ENCODE measurements at regions not wholly inside any gene's neighbourhood (a gene's known extent, or its start where the extent isn't known, plus 50 kb on each side); places are given as distances from the start of the nearest gene placed in this dataset.
A peak's percentile ranks its signal among the peaks of the same experiment; 100 is the strongest.

DNA sequence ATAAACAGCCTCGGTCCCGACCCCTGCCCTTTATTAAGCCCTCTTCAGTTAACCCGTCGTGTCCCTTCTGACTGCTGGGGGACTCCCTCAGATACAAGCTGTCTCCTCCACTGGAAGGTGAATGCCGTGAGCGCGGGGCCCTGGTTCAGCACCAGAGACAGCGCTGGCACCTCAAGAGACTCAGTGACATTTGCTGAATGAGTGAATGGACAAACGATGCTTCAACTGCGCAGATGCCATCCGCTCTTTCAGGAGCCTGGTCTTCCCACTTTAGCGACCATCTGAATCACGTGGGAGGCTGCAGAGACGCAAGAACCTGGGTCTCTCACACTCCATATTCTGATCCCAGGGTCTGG lies 92.6 kb upstream of the SFSWAP start:
- H3K27me3 ChIP-seq (replicated peaks): no peaks in the 10 kb centered on the region

DNA sequence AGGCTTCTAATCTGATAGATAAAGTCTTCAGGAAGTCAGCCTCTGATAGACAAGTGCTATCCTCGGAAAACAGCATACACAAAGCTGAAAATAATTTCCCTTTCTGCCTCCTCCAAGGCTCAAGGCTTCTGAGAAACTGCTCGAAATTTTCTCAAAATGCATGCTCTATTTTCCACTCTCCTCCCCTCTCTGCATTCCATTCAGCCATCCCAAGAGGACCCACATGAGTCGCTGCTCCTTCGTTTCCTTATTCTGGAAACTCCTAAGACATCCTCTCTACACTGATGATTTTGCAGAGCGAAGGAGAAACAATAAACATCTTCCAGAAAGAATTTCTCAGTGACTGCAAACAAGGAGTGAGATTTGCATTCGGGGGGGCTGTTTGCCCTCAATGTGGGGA lies 92.2 kb upstream of the SFSWAP start:
- in situ Hi-C loops (cut with HindIII; ENCODE audit: low pct_ligation_motif_present, low sequenced_read_pairs): no loop called here
- TF ChIP-seq, protein P1, sequence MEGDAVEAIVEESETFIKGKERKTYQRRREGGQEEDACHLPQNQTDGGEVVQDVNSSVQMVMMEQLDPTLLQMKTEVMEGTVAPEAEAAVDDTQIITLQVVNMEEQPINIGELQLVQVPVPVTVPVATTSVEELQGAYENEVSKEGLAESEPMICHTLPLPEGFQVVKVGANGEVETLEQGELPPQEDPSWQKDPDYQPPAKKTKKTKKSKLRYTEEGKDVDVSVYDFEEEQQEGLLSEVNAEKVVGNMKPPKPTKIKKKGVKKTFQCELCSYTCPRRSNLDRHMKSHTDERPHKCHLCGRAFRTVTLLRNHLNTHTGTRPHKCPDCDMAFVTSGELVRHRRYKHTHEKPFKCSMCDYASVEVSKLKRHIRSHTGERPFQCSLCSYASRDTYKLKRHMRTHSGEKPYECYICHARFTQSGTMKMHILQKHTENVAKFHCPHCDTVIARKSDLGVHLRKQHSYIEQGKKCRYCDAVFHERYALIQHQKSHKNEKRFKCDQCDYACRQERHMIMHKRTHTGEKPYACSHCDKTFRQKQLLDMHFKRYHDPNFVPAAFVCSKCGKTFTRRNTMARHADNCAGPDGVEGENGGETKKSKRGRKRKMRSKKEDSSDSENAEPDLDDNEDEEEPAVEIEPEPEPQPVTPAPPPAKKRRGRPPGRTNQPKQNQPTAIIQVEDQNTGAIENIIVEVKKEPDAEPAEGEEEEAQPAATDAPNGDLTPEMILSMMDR (IDR thresholded peaks at IDR 0.05; ENCODE audit: low read depth, low read length, missing control alignments): no peak

More for the DNA sequence above, 92.6 kb upstream of the SFSWAP start:
- Histone ChIP-seq H3K4me3 (ENCODE audit: low read depth, low read length) (no peak overlapping the region), H3K27ac (no peak overlapping the region), H3K36me3 (replicated peaks) (no peaks in the 10 kb centered on the region)
- TF ChIP-seq, protein P1 (IDR thresholded peaks at IDR 0.05; ENCODE audit: low read depth, low read length, missing control alignments): no peak
- DNase-seq: peak; percentile 14
- in situ Hi-C loops (cut with HindIII; ENCODE audit: low pct_ligation_motif_present, low sequenced_read_pairs): no loop called here

DNA sequence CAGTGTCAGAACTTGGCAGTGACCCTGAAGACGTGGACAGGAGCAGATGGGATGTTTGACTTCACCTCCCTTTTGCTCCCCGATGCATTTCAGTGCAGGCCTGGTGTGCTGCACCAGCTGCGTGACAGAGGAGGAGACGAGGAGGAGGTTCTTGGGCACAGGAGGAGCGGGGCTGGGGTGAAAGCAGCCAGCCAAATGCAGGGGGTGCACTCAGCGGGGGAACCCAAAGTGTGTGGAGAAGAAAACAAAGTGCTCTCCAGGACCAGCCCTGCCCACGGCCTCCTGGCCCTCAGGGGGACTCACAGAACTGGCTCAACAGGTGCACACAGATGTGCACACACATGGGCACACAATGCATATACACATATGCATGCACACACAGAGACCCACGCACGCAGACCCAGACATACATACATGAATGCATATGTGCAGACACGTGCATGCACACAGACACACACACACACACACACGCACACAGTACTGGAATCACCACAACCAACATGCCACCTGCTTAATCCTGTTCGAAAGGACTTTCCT lies 91.7 kb upstream of the SFSWAP start:
- in situ Hi-C loops (cut with HindIII; ENCODE audit: low pct_ligation_motif_present, low sequenced_read_pairs): no loop called here
- Histone ChIP-seq H3K36me3 (replicated peaks) (no peaks in the 10 kb centered on the region), H3K4me3 (ENCODE audit: low read depth, low read length) (no peak overlapping the region), H3K27ac (no peak overlapping the region), H3K27me3 (replicated peaks) (no peaks in the 10 kb centered on the region)
- TF ChIP-seq, protein P1 (IDR thresholded peaks at IDR 0.05; ENCODE audit: low read depth, low read length, missing control alignments): no peak
- no peak for DNase-seq

More for the DNA sequence above, 92.2 kb upstream of the SFSWAP start:
- no peaks in the 10 kb centered on the region for H3K27me3 ChIP-seq (replicated peaks)
- no peak for DNase-seq
- no peaks in the 10 kb centered on the region for H3K36me3 ChIP-seq (replicated peaks)
- H3K27ac ChIP-seq: no peak overlapping the region
- H3K4me3 ChIP-seq (ENCODE audit: low read depth, low read length): no peak overlapping the region

DNA sequence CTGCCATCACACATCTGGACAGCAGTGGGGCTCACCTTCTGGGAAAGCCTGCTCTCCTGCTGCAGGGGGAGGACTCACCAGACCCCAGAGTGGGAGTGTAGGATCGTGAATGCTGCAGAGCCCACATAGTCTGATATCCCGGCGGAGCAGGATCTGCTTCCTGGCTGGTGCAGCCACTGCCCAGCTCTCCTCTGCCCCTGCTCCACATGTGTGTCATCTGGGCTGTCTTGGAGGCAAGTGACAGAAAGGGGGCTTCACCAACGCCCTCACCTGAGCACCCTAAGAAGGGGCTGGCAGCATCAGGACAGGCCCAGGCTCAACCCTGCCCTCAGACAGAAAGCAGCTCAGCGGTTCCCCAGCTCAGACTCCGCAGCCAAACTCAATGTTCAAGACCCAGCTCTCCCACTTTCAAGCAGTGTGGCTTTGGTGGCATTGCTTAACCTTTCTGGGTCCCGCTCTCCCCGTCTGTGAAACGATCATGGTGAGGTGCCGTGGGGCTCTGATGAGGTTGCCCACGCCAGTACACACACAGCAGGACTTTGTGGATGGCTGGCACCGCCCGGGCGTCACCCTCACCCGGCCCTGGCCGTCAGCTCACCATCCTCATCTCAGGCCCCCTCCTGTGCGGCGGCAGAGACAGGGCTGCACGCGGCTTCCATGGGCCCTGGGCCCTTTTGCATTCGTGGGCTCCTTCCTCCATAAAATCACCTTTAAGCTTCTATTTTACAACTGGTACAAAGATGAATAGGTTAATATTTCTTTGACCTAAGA lies 91.0 kb upstream of the SFSWAP start:
- in situ Hi-C loops (cut with HindIII; ENCODE audit: low pct_ligation_motif_present, low sequenced_read_pairs): no loop called here

DNA sequence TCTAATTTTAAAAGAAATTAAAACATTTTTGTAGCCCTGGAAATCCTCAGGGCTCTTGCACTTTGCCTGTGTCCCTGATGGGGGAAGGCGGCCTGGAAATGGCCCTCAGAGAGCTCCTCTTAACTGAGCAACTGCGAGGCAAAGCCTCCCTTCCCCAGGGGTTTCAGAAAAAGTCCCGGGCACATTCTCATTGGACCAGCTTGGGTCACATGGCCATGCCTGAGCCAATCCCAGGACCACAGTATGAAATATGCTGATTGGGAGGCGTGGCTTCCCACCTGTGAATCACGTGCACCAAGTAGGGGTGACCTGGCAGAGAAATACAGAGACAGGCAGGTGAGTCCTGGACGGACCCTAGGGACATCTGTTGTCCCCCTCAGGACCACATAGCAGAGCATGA lies 90.4 kb upstream of the SFSWAP start:
- Histone ChIP-seq H3K27me3 (replicated peaks) (no peaks in the 10 kb centered on the region), H3K27ac (no peak overlapping the region), H3K4me3 (ENCODE audit: low read depth, low read length) (no peak overlapping the region), H3K36me3 (replicated peaks) (no peaks in the 10 kb centered on the region)
- DNase-seq: no peak
- TF ChIP-seq, protein P1 (IDR thresholded peaks at IDR 0.05; ENCODE audit: low read depth, low read length, missing control alignments): no peak
- in situ Hi-C loops (cut with HindIII; ENCODE audit: low pct_ligation_motif_present, low sequenced_read_pairs): no loop called here

More for the DNA sequence above, 91.0 kb upstream of the SFSWAP start:
- TF ChIP-seq, protein P1 (IDR thresholded peaks at IDR 0.05; ENCODE audit: low read depth, low read length, missing control alignments): no peak
- H3K4me3 ChIP-seq (ENCODE audit: low read depth, low read length): no peak overlapping the region
- H3K36me3 ChIP-seq (replicated peaks): no peaks in the 10 kb centered on the region
- H3K27ac ChIP-seq: no peak overlapping the region
- no peaks in the 10 kb centered on the region for H3K27me3 ChIP-seq (replicated peaks)
- DNase-seq: no peak

Data from brain microvascular endothelial cell (primary cell).